SK-N-SH (cell line): ENCODE measurements at regions not wholly inside any gene's neighbourhood (a gene's known extent, or its start where the extent isn't known, plus 50 kb on each side); places are given as distances from the start of the nearest gene placed in this dataset.

Source experiments
- EP300 ChIP-seq, 2 experiments: IDR thresholded peaks; 2 replicates each; pipeline versions ENCODE4 v1.4.0 to v1.6.1; 2012; ENCODE audit warnings: borderline replicate concordance in 1 of 2, low read depth in 1 of 2, low read length in 1 of 2
- MXI1 ChIP-seq: IDR thresholded peaks from 2 replicates; pipeline ENCODE4 v1.6.1; 2012; ENCODE audit warnings: mild to moderate bottlenecking, low read depth, low read length, improper control_type of control experiment
- NFIC ChIP-seq: IDR thresholded peaks from 2 replicates; pipeline ENCODE4 v1.4.0; 2012; ENCODE audit warnings: borderline replicate concordance
- RAD21 ChIP-seq: IDR thresholded peaks from 2 replicates; pipeline ENCODE4 v1.6.1; 2012; ENCODE audit warnings: mild to moderate bottlenecking, low read length
- TF ChIP-seq, protein P1 (sequence below): fragments of 200-600 bp; sonication (generic); IDR thresholded peaks from 2 replicates; pipeline ENCODE4 v1.6.1; 2017; ENCODE audit warnings: antibody characterized with exemption, mild to moderate bottlenecking, moderate library complexity
- TF ChIP-seq, protein P2 (sequence below): IDR thresholded peaks from 2 replicates; pipeline ENCODE4; 2012

DNA sequence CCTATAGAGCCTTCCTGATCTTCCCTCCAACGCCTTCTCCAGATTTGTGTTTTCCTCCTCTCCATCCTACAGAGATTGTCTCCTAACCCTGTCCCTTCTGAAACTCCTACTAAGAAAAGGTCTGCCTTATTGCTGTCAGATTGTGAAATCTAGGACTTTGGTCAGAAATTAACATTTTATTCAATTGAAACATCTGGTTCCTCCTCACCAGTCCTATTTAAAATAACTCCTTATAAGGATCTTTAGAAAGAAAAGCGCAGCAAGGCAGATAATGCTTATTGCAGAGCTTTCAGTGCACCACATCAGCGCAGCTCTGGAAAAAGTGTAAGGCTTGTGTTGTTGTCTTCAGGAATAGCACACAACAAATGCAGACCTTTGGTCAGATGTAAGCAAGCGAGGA, 477.8 kb upstream of the CHST9 start:
- TF ChIP-seq EP300 (IDR thresholded peaks at IDR 0.05; ENCODE audit: borderline replicate concordance in 1 of 2, low read depth in 1 of 2, low read length in 1 of 2) (no peak), RAD21 (no peak), MXI1 (no peak), NFIC (no peak)
- TF ChIP-seq, protein P1, sequence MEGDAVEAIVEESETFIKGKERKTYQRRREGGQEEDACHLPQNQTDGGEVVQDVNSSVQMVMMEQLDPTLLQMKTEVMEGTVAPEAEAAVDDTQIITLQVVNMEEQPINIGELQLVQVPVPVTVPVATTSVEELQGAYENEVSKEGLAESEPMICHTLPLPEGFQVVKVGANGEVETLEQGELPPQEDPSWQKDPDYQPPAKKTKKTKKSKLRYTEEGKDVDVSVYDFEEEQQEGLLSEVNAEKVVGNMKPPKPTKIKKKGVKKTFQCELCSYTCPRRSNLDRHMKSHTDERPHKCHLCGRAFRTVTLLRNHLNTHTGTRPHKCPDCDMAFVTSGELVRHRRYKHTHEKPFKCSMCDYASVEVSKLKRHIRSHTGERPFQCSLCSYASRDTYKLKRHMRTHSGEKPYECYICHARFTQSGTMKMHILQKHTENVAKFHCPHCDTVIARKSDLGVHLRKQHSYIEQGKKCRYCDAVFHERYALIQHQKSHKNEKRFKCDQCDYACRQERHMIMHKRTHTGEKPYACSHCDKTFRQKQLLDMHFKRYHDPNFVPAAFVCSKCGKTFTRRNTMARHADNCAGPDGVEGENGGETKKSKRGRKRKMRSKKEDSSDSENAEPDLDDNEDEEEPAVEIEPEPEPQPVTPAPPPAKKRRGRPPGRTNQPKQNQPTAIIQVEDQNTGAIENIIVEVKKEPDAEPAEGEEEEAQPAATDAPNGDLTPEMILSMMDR, result no peak
- TF ChIP-seq, protein P2, sequence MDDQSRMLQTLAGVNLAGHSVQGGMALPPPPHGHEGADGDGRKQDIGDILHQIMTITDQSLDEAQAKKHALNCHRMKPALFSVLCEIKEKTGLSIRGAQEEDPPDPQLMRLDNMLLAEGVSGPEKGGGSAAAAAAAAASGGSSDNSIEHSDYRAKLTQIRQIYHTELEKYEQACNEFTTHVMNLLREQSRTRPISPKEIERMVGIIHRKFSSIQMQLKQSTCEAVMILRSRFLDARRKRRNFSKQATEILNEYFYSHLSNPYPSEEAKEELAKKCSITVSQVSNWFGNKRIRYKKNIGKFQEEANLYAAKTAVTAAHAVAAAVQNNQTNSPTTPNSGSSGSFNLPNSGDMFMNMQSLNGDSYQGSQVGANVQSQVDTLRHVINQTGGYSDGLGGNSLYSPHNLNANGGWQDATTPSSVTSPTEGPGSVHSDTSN, result no peak
